GM12892 (cell line): ENCODE measurements at regions not wholly inside any gene's neighbourhood (a gene's known extent, or its start where the extent isn't known, plus 50 kb on each side); places are given as distances from the start of the nearest gene placed in this dataset.

Source experiments
- POLR2A ChIP-seq: IDR thresholded peaks from 2 replicates; pipeline ENCODE4 v1.6.1; 2011; ENCODE audit warnings: low read depth, low read length, control low read depth
- TAF1 ChIP-seq: IDR thresholded peaks from 2 replicates; pipeline ENCODE4 v1.6.1; 2011; ENCODE audit warnings: low read depth, mild to moderate bottlenecking, control low read depth, low read length, borderline replicate concordance

DNA sequence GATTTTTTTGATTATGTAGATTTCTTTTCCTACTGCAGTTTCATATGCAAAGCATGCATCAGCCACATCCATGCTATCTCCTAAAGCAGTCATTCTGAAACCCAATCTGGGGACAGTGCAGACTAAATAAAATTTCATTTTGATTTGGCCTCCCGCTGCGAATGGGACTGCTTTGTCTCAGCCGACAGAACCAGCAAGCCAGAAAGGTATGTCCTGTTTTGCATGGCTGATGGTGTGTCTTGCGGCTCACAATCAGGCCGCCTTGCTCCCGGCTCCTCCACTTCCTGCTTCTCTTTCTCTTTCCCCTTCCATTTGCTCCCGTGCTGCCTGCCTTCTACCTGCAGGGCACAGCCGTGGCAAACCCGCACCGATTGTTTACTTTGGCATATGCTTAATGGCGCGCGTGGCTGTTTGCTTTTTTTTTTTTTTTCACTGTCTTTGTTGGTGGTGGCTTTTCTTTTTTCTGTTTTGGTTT is 419.6 kb upstream of the POU3F3 start:
- no peak for TF ChIP-seq POLR2A
- TF ChIP-seq TAF1, result no peak
